ENCODE measurements at regions not wholly inside any gene's neighbourhood (a gene's known extent, or its start where the extent isn't known, plus 50 kb on each side); places are given as distances from the start of the nearest gene placed in this dataset.

GRCh38 chr2:105582952-105583660, 161.6 kb upstream of the NCK2 start:
- peaks cover 4% of the 10 kb centered on the region for H3K9me3 Mint-ChIP-seq (ENCODE audit: insufficient read depth)
- Histone ChIP-seq H3K9me3 (ENCODE audit: control extremely low read depth in 1 of 3, control insufficient read depth in 2 of 3, insufficient read depth in 1 of 3, low read length in 2 of 3) (no peaks in the 10 kb centered on the region), H3K79me2 (ENCODE audit: control insufficient read depth, insufficient read depth, low read length) (no peaks in the 10 kb centered on the region), H3K4me2 (replicated peaks; ENCODE audit: low read depth, low read length, poor library complexity, severe bottlenecking) (no peak overlapping the region), H4K20me1 (ENCODE audit: control insufficient read depth, insufficient read depth, low read length, poor library complexity, severe bottlenecking) (no peaks in the 10 kb centered on the region), H2AFZ (ENCODE audit: insufficient read depth, low read depth, low read length, poor library complexity, severe bottlenecking) (no peak overlapping the region), H3K4me3 (ENCODE audit: control extremely low read depth in 1 of 5, extremely low read depth in 1 of 5, insufficient read depth in 1 of 5, low read depth in 2 of 5, low read length in 4 of 5) (no peak overlapping the region), H3K27ac (ENCODE audit: low read length in 2 of 2) (no peak overlapping the region), H3K9ac (ENCODE audit: low read length) (no peak overlapping the region), H3K4me1 (ENCODE audit: control insufficient read depth in 2 of 2, insufficient read depth in 2 of 2, low read length in 2 of 2) (no peaks in the 10 kb centered on the region), H3K36me3 (replicated peaks in 1 of 2; ENCODE audit: control extremely low read depth in 1 of 2, control insufficient read depth in 1 of 2, extremely low read depth in 1 of 2, insufficient read depth in 2 of 2, low read length in 1 of 2) (no peaks in the 10 kb centered on the region), H3K27me3 (replicated peaks in 1 of 4; ENCODE audit: control extremely low read depth in 1 of 4, control insufficient read depth in 3 of 4, insufficient read depth in 4 of 4, low read length in 3 of 4) (no peaks in the 10 kb centered on the region)
- TF ChIP-seq CTCF (IDR thresholded peaks at IDR 0.05): no peak
- CTCF ChIA-PET: interaction anchor here (1.0 kb wide), 1 partner anchor 8 kb away, joined by 3 read pairs; no protein-coding TSS in a partner anchor
- POLR2A ChIA-PET: no interaction called here
- H3K4me1 Mint-ChIP-seq: no peaks in the 10 kb centered on the region
- 100% methylated on average over 1 of the region's 3 CpGs for WGBS (ENCODE audit: insufficient coverage)
- no peak overlapping the region for H3K27ac Mint-ChIP-seq
- H3K4me3 Mint-ChIP-seq: no peak overlapping the region
- H3K27me3 Mint-ChIP-seq: peaks cover 10% of the 10 kb centered on the region
- DNase-seq: no peak
- no peak for ATAC-seq (ENCODE audit: low read depth)
- intact Hi-C loops (cut with micrococcal nuclease): no loop called here

- Histone ChIP-seq H3K9ac (ENCODE audit: low read length) (no peak overlapping the region), H3K9me3 (ENCODE audit: control extremely low read depth in 1 of 3, control insufficient read depth in 2 of 3, insufficient read depth in 1 of 3, low read length in 2 of 3) (no peaks in the 10 kb centered on the region), H3K4me1 (ENCODE audit: control insufficient read depth in 2 of 2, insufficient read depth in 2 of 2, low read length in 2 of 2) (no peaks in the 10 kb centered on the region), H3K79me2 (ENCODE audit: control insufficient read depth, insufficient read depth, low read length) (no peaks in the 10 kb centered on the region), H3K4me3 (ENCODE audit: control extremely low read depth in 1 of 5, extremely low read depth in 1 of 5, insufficient read depth in 1 of 5, low read depth in 2 of 5, low read length in 4 of 5) (no peak overlapping the region), H3K27me3 (replicated peaks in 1 of 4; ENCODE audit: control extremely low read depth in 1 of 4, control insufficient read depth in 3 of 4, insufficient read depth in 4 of 4, low read length in 3 of 4) (no peaks in the 10 kb centered on the region), H3K4me2 (replicated peaks; ENCODE audit: low read depth, low read length, poor library complexity, severe bottlenecking) (no peak overlapping the region), H3K27ac (ENCODE audit: low read length in 2 of 2) (no peak overlapping the region), H3K36me3 (replicated peaks in 1 of 2; ENCODE audit: control extremely low read depth in 1 of 2, control insufficient read depth in 1 of 2, extremely low read depth in 1 of 2, insufficient read depth in 2 of 2, low read length in 1 of 2) (no peaks in the 10 kb centered on the region), H4K20me1 (ENCODE audit: control insufficient read depth, insufficient read depth, low read length, poor library complexity, severe bottlenecking) (no peaks in the 10 kb centered on the region), H2AFZ (ENCODE audit: insufficient read depth, low read depth, low read length, poor library complexity, severe bottlenecking) (no peak overlapping the region)
- no peak for TF ChIP-seq EZH2 (IDR thresholded peaks at IDR 0.05; ENCODE audit: borderline replicate concordance, insufficient read depth, low read depth, low read length, poor library complexity, severe bottlenecking)
- TF ChIP-seq CTCF (IDR thresholded peaks at IDR 0.05): no peak
- H3K4me3 Mint-ChIP-seq: no peak overlapping the region
- H3K4me1 Mint-ChIP-seq: peaks cover 1% of the 10 kb centered on the region
- H3K27me3 Mint-ChIP-seq: peaks cover 12% of the 10 kb centered on the region
- no peak overlapping the region for H3K27ac Mint-ChIP-seq
- WGBS (ENCODE audit: insufficient coverage): 92% methylated on average over 2 of the region's 3 CpGs
- no peaks in the 10 kb centered on the region for H3K9me3 Mint-ChIP-seq (ENCODE audit: insufficient read depth)
- no peak for ATAC-seq (ENCODE audit: low read depth)
- CTCF ChIA-PET: interaction anchor here (0.6 to 1.5 kb wide), 3 partner anchors 35 to 485 kb away, joined by 3 read pairs; no protein-coding TSS in a partner anchor
- DNase-seq: no peak
- POLR2A ChIA-PET: no interaction called here
- intact Hi-C loops (cut with micrococcal nuclease): no loop called here
These were observed 163.2 kb upstream of the NCK2 start for GRCh38 chr2:105581555-105581944.
